Astrocyte (in vitro differentiated cells and primary cell): ENCODE measurements at regions not wholly inside any gene's neighbourhood (a gene's known extent, or its start where the extent isn't known, plus 50 kb on each side); places are given as distances from the start of the nearest gene placed in this dataset.

Experiments used
- CTCF ChIP-seq: IDR thresholded peaks from 2 replicates; pipeline ENCODE4 v1.5.1; 2011; ENCODE audit warnings: low read depth, mild to moderate bottlenecking, inconsistent platforms, low read length, moderate library complexity; ENCODE audit not compliant: insufficient read depth
- EZH2 ChIP-seq: IDR thresholded peaks from 2 replicates; pipeline ENCODE4 v1.6.1; 2012; ENCODE audit warnings: mild to moderate bottlenecking, low read length, inconsistent platforms; ENCODE audit not compliant: insufficient read depth

GRCh38 chr4:62560858-62561257 lies 1360.7 kb downstream of the ADGRL3 start:
- no peak for TF ChIP-seq CTCF
- TF ChIP-seq EZH2 = no peak
